ENCODE measurements at regions not wholly inside any gene's neighbourhood (a gene's known extent, or its start where the extent isn't known, plus 50 kb on each side); places are given as distances from the start of the nearest gene placed in this dataset.

- Histone ChIP-seq H3K4me3 (ENCODE audit: insufficient read depth, low read length) (no peak overlapping the region), H4K20me1 (ENCODE audit: insufficient read depth, low read length) (no peaks in the 10 kb centered on the region), H3K4me2 (ENCODE audit: insufficient read depth, low read length) (no peak overlapping the region), H2AFZ (ENCODE audit: low read length) (no peak overlapping the region), H3K27me3 (ENCODE audit: insufficient read depth, low read length) (peaks cover 31% of the 10 kb centered on the region), H3K36me3 (ENCODE audit: insufficient read depth, low read length) (no peaks in the 10 kb centered on the region), H3K9me3 (ENCODE audit: low read depth, low read length) (no peaks in the 10 kb centered on the region), H3K4me1 (ENCODE audit: insufficient read depth, low read length) (no peaks in the 10 kb centered on the region), H3K27ac (ENCODE audit: low read depth, low read length) (no peak overlapping the region), H3K79me2 (ENCODE audit: insufficient read depth, low read length) (no peaks in the 10 kb centered on the region)
- TF ChIP-seq CTCF (IDR thresholded peaks at IDR 0.05; ENCODE audit: extremely low read depth, low read depth, low read length), result no peak
- no peak for DNase-seq (ENCODE audit: insufficient read length, low spot score, missing footprints)
Observed at GRCh38 chr9:126119731-126120130, 206.9 kb upstream of the MVB12B start.

GRCh38 chr9:126122901-126123616, 203.6 kb upstream of the MVB12B start:
- Histone ChIP-seq H3K4me1 (ENCODE audit: insufficient read depth, low read length) (no peaks in the 10 kb centered on the region), H3K36me3 (ENCODE audit: insufficient read depth, low read length) (no peaks in the 10 kb centered on the region), H3K4me3 (ENCODE audit: insufficient read depth, low read length) (no peak overlapping the region), H2AFZ (ENCODE audit: low read length) (no peak overlapping the region), H3K27me3 (ENCODE audit: insufficient read depth, low read length) (peaks cover 35% of the 10 kb centered on the region), H3K4me2 (ENCODE audit: insufficient read depth, low read length) (no peak overlapping the region), H3K9me3 (ENCODE audit: low read depth, low read length) (no peaks in the 10 kb centered on the region), H4K20me1 (ENCODE audit: insufficient read depth, low read length) (no peaks in the 10 kb centered on the region), H3K79me2 (ENCODE audit: insufficient read depth, low read length) (no peaks in the 10 kb centered on the region), H3K27ac (ENCODE audit: low read depth, low read length) (no peak overlapping the region)
- TF ChIP-seq CTCF (IDR thresholded peaks at IDR 0.05; ENCODE audit: extremely low read depth, low read depth, low read length), result no peak
- no peak for DNase-seq (ENCODE audit: insufficient read length, low spot score, missing footprints)

GRCh38 chr9:126123927-126124326, 202.7 kb upstream of the MVB12B start:
- Histone ChIP-seq H3K4me2 (ENCODE audit: insufficient read depth, low read length) (no peak overlapping the region), H3K79me2 (ENCODE audit: insufficient read depth, low read length) (no peaks in the 10 kb centered on the region), H3K4me1 (ENCODE audit: insufficient read depth, low read length) (no peaks in the 10 kb centered on the region), H3K9me3 (ENCODE audit: low read depth, low read length) (no peaks in the 10 kb centered on the region), H4K20me1 (ENCODE audit: insufficient read depth, low read length) (no peaks in the 10 kb centered on the region), H3K4me3 (ENCODE audit: insufficient read depth, low read length) (no peak overlapping the region), H3K27me3 (ENCODE audit: insufficient read depth, low read length) (peaks cover 40% of the 10 kb centered on the region), H3K36me3 (ENCODE audit: insufficient read depth, low read length) (no peaks in the 10 kb centered on the region), H2AFZ (ENCODE audit: low read length) (no peak overlapping the region), H3K27ac (ENCODE audit: low read depth, low read length) (no peak overlapping the region)
- TF ChIP-seq CTCF (IDR thresholded peaks at IDR 0.05; ENCODE audit: extremely low read depth, low read depth, low read length), result no peak
- DNase-seq (ENCODE audit: insufficient read length, low spot score, missing footprints), result no peak

GRCh38 chr9:126125177-126125576, 201.5 kb upstream of the MVB12B start:
- no peaks in the 10 kb centered on the region for H4K20me1 ChIP-seq (ENCODE audit: insufficient read depth, low read length)
- H3K9me3 ChIP-seq (ENCODE audit: low read depth, low read length), result no peaks in the 10 kb centered on the region
- peaks cover 37% of the 10 kb centered on the region for H3K27me3 ChIP-seq (ENCODE audit: insufficient read depth, low read length)
- TF ChIP-seq CTCF (IDR thresholded peaks at IDR 0.05; ENCODE audit: extremely low read depth, low read depth, low read length), result no peak
- no peak overlapping the region for H2AFZ ChIP-seq (ENCODE audit: low read length)
- no peaks in the 10 kb centered on the region for H3K36me3 ChIP-seq (ENCODE audit: insufficient read depth, low read length)
- H3K4me2 ChIP-seq (ENCODE audit: insufficient read depth, low read length), result no peak overlapping the region
- no peaks in the 10 kb centered on the region for H3K4me1 ChIP-seq (ENCODE audit: insufficient read depth, low read length)
- no peaks in the 10 kb centered on the region for H3K79me2 ChIP-seq (ENCODE audit: insufficient read depth, low read length)
- H3K4me3 ChIP-seq (ENCODE audit: insufficient read depth, low read length), result no peak overlapping the region
- H3K27ac ChIP-seq (ENCODE audit: low read depth, low read length), result no peak overlapping the region
- no peak for DNase-seq (ENCODE audit: insufficient read length, low spot score, missing footprints)

Data from osteoblast (primary cell).